GM18868 (cell line): ENCODE measurements at regions not wholly inside any gene's neighbourhood (a gene's known extent, or its start where the extent isn't known, plus 50 kb on each side); places are given as distances from the start of the nearest gene placed in this dataset.

Experiments used
- ATAC-seq: cut with Tn5 transposase; IDR thresholded peaks from one replicate; pipeline ENCODE4 v1.9.1; 2021; ENCODE audit warnings: mild to moderate bottlenecking, moderate library complexity; ENCODE audit not compliant: unreplicated experiment

DNA sequence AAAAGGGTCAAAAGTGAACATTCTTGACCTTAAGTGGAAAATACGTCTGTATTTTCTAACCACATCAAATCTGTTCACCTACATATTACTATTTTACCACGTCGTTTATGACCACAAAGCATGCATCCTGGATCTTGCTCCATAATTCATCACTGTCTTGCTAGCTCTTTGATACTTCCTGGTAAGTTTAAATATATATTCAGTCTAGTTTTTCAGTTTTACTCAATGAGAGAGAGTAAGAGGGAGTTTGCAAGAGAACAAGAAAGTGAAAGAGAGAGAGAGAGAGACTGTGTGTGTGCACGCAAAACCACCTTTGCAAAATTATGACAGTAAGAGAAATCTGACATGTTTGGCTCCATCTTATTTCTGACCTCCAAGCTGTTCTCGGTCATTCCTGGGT lies 173.7 kb upstream of the GALNTL6 start:
- ATAC-seq = peak; percentile 91

DNA sequence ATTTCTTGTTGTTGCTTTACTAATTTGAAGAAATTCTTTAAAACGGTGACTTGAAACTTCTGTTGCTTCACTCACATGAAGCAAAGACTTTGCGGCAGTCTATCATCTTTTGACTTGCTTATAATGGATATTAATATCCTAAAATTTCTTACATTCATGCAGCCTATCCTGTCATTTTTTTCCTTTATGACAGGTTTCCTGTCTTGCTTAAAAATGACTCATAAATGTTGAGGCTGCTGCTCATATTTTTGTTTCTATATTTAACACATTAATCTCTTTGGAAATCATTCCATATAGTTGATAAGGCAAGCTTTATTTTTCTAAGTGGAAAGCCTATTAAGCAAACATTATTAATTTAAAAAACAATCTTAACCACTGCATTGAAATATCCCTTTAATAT lies 176.6 kb upstream of the GALNTL6 start:
- no peak for ATAC-seq

DNA sequence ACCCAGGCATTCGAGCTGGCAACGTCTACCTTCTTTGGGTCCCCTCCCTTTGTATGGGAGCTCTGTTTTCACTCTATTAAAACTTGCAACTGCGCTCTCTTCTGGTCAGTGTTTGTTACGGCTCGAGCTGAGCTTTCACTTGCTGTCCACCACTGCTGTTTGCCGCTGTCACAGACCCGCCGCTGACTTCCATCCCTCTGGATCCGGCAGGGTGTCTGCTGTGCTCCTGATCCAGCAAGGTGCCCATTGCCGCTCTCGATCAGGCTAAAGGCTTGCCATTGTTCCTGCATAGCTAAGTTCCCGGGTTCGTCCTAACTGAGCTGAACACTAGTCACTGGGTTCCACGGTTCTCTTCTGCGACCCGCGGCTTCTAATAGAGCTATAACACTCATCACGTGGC lies 183.5 kb upstream of the GALNTL6 start:
- ATAC-seq = no peak

DNA sequence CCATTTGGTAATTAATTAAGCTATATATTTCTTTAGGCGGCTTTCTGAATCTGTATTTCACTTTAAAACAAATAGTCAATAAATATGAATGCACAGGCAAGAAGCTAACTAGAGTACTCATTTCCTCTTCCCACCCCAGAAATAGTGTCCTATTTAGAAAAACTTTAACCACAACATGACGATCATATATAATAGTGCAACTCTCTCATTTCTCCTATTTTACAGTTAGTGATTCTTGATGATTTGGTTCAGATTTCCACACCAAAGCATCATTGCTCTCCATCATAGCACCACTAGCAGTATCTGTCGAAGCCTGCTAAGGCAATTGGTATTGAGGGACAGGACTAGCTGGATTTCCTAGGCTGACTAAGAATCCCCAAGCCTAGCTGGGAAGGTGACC lies 184.0 kb upstream of the GALNTL6 start:
- peak; percentile 98 for ATAC-seq

DNA sequence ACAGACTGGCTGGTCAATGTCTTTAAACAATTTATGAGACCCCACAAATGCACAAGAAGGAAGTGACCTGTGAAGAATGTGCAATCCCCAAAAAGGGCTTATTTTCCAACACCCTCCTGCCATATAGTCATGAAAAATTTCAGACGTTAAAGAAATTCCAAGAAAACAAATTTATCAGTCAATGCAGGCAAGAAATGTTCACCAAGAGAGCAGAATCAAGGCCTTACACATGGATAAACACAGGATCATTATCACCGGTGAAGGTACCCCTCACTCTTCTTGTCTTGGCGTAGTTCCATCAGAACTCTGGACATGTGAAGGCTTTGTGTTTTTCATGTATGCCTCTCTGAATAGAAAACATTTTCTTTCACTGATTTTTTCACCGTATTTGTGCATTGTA lies 186.7 kb upstream of the GALNTL6 start:
- ATAC-seq = no peak

DNA sequence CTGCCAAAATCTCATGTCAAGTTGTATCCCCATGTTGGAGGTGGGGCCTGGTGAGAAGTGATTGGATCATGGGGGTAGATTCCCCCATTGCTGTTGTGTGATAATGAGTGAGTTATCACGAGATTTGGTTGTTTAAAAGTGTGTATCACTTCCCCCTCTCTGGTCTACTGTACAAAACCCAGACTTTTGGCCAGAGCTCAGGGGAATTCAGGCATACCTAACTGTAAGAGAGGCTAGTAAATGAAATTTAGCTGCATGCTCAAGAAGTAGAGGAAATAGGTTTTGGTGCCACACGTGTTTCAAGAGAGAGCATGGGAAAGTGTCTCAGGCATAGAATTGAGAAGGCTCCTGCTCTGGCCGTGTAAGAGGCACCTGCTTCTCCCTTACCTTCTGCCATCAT lies 190.5 kb upstream of the GALNTL6 start:
- ATAC-seq = peak; percentile 68

DNA sequence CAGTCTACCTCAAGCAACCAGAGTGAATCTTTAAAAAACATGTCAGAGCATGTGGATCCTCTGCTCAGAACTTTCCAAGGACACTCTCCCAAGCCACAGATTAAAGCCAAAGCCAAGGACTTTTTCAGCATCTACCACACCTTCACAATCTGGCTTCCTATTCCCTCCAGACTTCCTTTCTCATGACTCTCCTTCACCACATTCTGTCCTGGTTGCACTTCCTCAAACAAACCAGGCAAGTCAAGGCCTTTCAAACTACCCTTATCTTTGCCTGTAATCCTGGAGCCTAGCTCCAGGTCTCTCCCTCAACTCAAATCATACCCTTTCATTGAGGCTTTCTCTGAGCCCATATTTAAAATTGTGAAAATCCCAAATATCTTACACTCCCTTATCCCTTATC lies 191.6 kb upstream of the GALNTL6 start:
- peak; percentile 49 for ATAC-seq

DNA sequence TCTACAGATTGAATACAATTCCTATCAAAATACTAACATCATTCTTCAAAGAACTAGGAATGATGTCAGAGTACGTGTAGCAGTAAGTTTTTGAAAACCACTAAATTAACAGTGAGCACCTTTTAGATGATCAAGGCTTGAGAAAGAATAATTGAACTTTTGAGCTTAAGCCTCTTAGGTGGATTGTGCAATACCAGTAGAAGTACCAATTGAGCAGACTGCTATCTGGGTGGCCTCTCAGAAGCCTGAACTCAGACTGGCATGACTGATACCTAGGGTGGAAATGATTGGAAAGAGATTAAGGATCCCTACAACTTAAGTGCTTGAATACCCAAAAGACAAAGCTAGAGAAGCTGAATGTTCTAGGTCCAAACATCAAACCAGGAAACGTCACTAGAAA lies 200.3 kb upstream of the GALNTL6 start:
- ATAC-seq = no peak

DNA sequence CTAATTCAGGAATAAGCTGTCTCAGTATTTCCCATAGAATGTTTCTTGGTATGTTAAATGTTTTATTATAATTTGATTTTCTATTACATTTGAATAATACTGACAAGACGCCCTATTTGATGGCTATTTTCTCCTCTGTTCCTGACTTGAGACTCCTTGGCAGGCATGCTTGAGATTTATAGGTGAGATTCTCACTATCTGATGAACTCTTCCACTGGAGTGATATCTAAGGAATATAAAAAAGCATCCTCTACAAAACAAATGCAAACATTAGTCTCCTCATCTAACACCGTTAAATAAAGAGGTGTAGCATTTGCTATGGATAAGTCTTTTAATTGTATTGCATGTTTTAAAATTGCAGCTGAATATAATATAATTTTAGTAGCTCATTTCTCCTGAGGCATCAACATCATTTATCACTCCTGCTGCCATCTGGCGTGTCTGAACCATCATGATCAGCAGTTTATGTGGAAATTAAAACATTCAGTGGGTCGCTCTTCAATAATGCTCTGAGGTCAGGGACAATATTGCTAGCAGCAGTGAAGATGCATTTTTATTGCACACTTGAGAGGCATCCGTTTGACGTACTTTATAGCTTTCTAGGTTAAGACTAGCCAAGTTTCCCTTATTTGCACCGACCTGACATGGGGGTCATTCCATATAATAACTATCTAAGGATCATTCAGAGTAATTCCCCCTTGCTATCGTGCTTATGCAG lies 210.4 kb upstream of the GALNTL6 start:
- no peak for ATAC-seq

DNA sequence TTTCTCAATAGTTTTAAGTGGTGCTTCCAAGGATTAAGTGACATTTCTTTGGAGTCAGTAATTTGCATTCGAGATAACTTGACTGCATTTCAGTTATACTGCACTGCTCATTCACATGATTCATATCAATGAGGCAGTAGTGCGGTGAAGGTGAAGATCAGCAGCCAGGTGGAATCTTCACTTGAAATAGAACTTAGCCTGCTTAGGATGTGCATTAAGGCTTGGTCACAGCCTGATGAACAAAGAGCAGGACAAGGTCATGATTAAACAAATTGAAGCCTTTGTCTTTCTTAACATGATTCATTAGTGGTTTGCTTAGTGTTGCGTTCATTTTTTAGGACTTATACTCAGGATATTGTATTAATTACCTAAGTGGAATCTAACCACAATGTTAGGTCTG lies 212.1 kb upstream of the GALNTL6 start:
- no peak for ATAC-seq

DNA sequence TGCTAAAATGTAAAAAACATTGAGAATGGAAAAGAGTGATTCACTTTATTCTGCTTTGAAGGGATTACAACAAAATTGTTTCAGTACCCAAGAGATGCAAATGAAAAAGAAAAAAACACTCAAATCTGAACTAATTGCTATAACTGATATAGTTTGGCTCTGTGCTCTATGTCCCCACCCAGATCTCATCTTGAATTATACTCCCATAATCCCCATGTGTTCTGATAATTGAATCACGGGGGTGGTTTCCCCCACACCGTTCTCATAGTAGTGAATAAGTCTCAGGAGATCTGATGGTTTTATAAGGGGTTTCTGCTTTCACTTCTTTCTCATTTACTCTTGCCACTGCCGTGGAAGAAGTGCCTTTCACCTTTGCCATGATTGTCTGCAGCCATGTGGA lies 213.6 kb upstream of the GALNTL6 start:
- ATAC-seq = no peak

DNA sequence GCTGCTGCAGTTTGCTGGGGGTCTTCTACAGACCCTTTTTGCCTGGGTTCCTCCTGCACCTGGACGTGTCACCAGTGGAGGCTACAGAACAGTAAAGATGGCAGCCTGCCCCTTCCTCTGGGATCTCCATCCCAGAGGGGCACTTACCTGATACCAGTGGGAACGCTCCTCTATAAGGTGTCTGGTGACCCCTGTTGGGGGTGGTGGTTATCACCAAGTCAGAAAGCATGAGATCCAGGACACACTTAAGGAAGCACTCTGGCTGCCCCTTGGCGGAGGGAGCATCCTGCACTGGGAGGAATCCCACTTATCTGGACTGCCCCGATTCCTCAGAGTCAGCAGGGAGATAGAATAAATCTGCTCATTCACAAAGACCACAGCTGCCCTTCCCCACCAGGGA lies 218.9 kb upstream of the GALNTL6 start:
- ATAC-seq = no peak

DNA sequence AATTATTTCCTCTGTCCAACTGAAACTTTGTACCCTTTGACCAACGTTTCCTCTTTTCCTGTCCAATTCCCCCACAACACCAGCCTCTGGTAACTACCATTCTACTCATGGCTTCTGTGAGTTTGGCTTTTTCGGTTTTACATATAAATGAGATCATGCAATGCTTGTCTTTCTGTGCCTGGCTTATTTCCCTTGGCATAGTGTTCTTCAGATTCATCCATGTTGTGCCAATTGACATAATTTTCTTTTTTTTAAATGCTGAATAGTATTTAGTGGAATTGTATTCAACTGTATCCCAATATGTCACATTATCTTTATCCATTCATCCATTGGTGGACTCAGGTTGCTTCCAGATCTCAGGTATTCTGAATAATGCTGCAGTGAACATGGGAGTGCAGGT lies 222.5 kb upstream of the GALNTL6 start:
- ATAC-seq = no peak

DNA sequence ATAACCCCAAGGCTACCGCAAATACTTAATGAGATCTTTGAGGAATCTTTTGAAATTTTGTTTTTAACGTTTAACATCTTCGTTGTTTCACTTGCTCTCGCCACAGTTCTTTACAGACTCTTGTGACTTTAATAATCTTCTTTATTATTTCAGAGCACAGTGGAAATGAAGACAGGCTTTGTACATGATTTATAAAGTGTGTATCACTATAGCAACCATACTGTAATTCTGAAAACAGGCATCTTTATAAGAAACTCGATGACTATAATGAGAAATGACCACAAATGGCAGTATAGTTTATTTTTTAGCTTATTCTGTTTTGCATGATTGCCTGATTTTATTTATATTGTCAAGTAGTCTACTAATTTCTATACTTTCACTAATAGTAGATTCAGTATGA lies 224.4 kb upstream of the GALNTL6 start:
- no peak for ATAC-seq

DNA sequence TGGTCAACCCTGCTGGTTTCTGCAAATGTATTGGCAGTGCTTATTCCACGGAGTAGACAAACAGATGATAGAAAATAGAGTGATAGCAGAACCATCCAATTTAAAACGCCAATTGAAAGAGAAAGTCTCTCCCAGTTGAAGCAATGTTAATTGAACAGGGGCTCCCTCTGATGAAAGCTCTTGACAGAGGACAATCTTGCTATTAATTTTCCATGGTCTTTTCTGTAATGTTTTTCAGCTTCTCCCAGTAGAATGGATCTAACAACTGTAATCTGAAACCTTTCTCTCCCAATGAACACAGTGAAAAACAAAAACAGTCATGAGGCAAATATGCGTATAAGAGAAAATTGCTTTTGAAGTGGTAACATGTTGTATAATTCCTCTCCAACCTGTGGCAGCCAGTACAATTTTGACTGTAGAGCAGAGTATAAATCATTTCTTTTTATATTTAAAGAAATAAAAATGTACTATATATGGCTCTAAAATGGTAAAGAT lies 225.1 kb upstream of the GALNTL6 start:
- no peak for ATAC-seq

DNA sequence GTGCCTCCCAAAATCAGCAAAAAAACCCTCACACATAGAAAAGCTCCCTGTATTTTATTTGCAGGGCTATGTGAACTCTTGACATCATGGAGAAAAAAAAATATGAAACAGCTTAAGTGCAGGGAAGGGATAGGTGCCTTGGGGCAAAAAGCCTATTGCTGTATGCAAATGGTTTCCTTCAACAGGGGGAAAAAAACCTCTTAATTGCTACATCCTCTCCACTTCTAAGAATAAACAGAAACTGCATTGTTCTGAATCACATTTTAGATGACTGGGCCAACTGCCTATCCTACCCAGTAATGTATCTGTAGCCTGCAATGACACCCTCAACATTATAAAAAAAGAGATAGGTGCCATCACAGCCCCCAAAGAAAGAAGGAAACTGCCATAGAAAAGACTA lies 229.4 kb upstream of the GALNTL6 start:
- peak; percentile 42 for ATAC-seq

DNA sequence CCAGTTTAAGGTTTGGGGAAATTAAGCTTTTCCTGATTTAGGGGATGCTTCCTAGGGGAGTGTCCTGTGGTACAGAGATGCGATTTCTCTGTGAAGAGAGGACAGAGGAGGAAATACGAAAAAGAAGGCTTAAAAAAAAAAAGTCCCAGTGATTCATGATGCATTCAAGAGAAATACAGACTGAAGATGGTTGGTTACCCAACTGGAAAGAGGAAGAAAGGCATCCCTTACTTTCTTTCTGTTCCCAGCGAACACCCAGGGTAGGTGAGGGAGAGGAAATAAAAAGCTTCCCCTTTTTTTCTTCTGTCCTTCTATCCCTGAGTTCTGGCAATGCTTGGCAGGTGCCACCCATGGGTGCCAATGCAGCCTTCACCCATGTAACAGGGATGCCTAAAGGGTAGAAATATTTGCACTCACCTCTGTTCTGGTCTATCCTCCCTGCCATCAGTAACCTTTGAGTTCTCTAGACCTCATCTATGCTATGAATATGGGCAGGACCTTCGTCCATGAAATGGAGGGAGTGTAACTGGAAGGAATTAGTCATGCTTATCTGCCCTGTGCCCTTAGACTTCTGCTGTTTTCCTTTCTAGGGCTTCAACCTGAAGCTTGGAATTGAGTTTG lies 230.1 kb upstream of the GALNTL6 start:
- peak; percentile 78 for ATAC-seq

DNA sequence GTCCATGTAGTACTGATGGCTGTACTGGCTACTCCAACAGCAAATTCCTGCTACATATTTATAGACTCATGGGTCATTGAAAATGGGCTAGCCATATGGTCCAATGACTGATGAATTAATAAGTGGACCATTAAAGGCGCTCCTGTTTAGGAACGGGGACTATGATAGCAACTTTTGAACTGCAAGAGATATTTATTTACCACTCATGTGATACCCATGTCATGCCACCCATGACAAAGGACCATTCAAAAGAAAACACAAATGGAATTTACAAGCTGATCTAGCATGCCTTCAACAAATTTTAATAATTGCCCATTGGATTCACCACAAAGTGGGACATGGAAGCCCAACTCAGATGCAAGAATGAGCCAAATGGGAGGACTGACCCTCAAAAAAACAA lies 240.0 kb upstream of the GALNTL6 start:
- no peak for ATAC-seq

DNA sequence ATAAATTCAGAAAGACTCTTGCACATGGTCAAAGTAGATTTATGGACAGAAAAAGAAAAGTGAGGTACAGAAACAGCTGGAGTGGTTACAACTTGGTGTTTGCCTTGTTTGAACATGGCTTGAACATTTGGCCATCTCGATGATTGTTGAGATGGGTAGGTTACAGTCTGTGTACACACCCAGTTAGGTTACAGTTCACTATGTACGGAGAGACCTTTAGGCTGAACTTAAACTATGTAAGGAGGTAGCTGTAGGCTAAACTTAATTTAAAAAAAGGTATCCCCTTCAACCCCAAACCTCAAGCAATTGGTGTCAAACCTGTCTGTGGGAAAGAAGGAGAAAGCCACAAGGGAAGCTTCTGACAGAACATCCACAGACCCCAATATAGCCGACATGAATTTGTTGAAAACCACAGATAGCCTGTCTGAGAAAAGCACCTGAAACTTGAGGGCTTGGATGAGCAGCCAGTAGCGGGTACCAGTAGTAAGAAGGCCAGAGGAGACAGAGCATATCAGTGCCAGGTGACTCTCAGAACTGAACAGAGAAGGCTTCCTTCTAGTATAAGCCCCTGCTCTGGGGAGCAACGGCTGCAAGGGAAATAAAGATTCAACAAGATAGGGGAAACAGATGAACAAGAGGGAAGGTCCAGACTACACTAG lies 247.9 kb upstream of the GALNTL6 start:
- peak; percentile 88 for ATAC-seq

DNA sequence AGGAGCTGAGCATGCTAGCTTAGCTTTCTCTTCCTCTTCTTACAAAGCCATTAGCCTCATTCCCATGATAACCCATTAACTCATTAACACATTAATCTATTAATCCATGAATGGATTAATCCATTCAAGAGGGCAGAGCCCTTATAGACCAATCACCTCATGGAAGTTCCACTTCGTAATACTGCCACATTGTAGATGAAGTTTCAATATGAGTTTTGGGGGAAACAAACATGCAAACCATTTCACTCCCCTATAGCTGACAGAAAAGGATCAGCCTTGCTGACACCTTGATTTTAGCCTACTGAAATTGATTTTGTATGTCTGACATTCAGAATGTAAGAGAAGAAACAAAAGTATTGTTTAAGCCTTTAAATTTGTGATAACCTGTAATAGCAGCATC lies 251.8 kb upstream of the GALNTL6 start:
- ATAC-seq = peak; percentile 70

DNA sequence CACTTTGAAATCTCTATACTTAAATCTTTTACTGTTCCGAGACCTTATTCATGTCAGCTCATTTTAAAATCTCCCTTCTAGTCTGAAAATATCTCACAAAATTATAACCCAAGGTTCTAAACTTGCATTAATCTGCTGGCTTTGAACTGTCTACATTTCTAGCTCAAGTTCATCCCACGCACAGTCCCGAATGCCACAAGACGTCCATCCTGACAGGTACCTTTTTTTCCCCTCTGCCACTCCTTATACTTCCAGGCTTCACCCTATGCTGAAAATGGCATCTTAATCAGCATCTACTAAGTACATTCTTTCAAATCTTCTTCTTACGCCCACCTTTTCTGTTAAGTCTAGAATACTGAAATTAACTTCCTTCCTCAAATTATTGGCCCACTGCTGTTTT lies 259.2 kb upstream of the GALNTL6 start:
- ATAC-seq = no peak

DNA sequence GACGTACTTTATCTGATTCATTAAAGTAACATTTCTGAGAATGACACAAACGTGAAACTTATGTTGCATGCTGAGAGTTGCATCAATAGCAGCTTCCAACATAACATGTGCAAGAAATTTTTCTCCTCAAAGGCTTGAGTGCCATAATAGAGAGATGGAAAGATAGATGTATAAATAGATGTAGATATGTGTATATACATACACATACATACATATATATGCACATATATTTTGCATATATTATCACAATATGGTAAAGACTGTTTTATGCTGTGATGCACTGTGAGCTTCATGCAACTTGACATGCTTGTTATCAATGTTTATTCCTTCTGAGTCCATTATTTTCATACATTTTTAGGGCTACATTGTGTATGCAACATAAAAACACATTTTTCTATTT lies 270.6 kb upstream of the GALNTL6 start:
- no peak for ATAC-seq
